H1 (cell line): ENCODE measurements at regions not wholly inside any gene's neighbourhood (a gene's known extent, or its start where the extent isn't known, plus 50 kb on each side); places are given as distances from the start of the nearest gene placed in this dataset.

Source experiments
- CTCF ChIA-PET: fragments of 300-600 bp; sonication (Branson Sonifier 250); formaldehyde crosslinking; loops from one replicate; lab custom pipeline; 2021; ENCODE audit not compliant: partially characterized antibody; lab: Charles Lee
- POLR2A ChIA-PET: fragments of 300-600 bp; sonication (Branson Sonifier 250); formaldehyde crosslinking; loops from one replicate; lab custom pipeline; 2021; ENCODE audit warnings: inconsistent platforms; ENCODE audit not compliant: partially characterized antibody; lab: Charles Lee
- DNase-seq, 2 experiments: peaks; one replicate each; pipeline versions ENCODE4 v3.0.0 to v3.0.0-alpha.2; 2010 to 2022; ENCODE audit warnings: low spot score in 2 of 2, low read depth in 1 of 2, mixed read lengths in 1 of 2
- FAIRE-seq: peaks from 2 replicates; lab custom pipeline; 2011; peaks lifted over from hg19 to GRCh38; lab: Jason Lieb, UNC
- H2AFZ ChIP-seq: 2 replicates; pipeline ENCODE4 v1.8.1; 2012; ENCODE audit warnings: low read length, inconsistent platforms
- H2AK5ac ChIP-seq: 2 replicates; pipeline ENCODE4 v1.6.1; 2013; ENCODE audit warnings: low read depth, low read length
- H2BK120ac ChIP-seq: replicated peaks from 2 replicates; pipeline ENCODE3; 2013; ENCODE audit warnings: low read depth, low read length, inconsistent platforms
- H2BK12ac ChIP-seq: 2 replicates; pipeline ENCODE4 v1.6.1; 2013; ENCODE audit warnings: low read depth, low read length
- H2BK15ac ChIP-seq: 2 replicates; pipeline ENCODE4 v1.6.1; 2013; ENCODE audit warnings: low read length
- H2BK20ac ChIP-seq: 2 replicates; pipeline ENCODE4 v1.6.1; 2013; ENCODE audit warnings: low read length
- H2BK5ac ChIP-seq: 2 replicates; pipeline ENCODE4 v1.6.1; 2013; ENCODE audit warnings: low read depth, low read length
- H3K14ac ChIP-seq: 2 replicates; pipeline ENCODE4 v1.6.1; 2013; ENCODE audit warnings: inconsistent platforms; ENCODE audit not compliant: insufficient read length
- H3K18ac ChIP-seq: 2 replicates; pipeline ENCODE4 v1.6.1; 2013; ENCODE audit warnings: low read length; ENCODE audit errors: extremely low read depth
- H3K23ac ChIP-seq: 2 replicates; pipeline ENCODE4 v1.6.1; 2013; ENCODE audit warnings: inconsistent platforms; ENCODE audit not compliant: insufficient read length
- H3K23me2 ChIP-seq: 2 replicates; pipeline ENCODE4 v1.6.1; 2013; ENCODE audit warnings: low read depth, low read length
- H3K27ac ChIP-seq: 2 replicates; pipeline ENCODE4 v1.6.1; 2011; ENCODE audit warnings: low read depth, low read length, inconsistent platforms
- H3K27me3 ChIP-seq, 4 experiments: replicated peaks in 1 of 4; 1 replicate in 1 of 4; 2 replicates in 3 of 4; pipeline versions ENCODE4 v1.6.1 to v1.8.1; 2011 to 2013; ENCODE audit warnings: low read length in 3 of 4, mild to moderate bottlenecking in 3 of 4, inconsistent platforms in 2 of 4, mixed read lengths in 2 of 4, moderate library complexity in 1 of 4; ENCODE audit not compliant: control insufficient read depth in 3 of 4, insufficient read depth in 3 of 4; ENCODE audit errors: extremely low read depth in 1 of 4
- H3K36me3 ChIP-seq, 4 experiments: 2 replicates each; pipeline versions ENCODE4 v1.6.1 to v1.8.1; 2011 to 2013; ENCODE audit warnings: mild to moderate bottlenecking in 4 of 4, low read length in 3 of 4, moderate library complexity in 2 of 4, control low read depth in 1 of 4, inconsistent platforms in 1 of 4; ENCODE audit not compliant: insufficient read depth in 4 of 4, control insufficient read depth in 2 of 4
- H3K4ac ChIP-seq: replicated peaks from 2 replicates; pipeline ENCODE3; 2013; ENCODE audit warnings: low read length, low read depth, mixed read lengths, inconsistent platforms; ENCODE audit not compliant: insufficient read length
- H3K4me1 ChIP-seq, 4 experiments: replicated peaks in 1 of 4; 1 replicate in 1 of 4; 2 replicates in 3 of 4; pipeline versions ENCODE4 v1.6.1 to v1.8.1; 2011 to 2013; ENCODE audit warnings: low read length in 3 of 4, inconsistent platforms in 2 of 4, mixed read lengths in 1 of 4; ENCODE audit not compliant: insufficient read depth in 4 of 4, control insufficient read depth in 3 of 4
- H3K4me2 ChIP-seq, 2 experiments: 2 replicates each; pipeline versions ENCODE4 v1.6.1 to v1.8.1; 2011 to 2013; ENCODE audit warnings: low read depth in 2 of 2, low read length in 2 of 2, control low read depth in 1 of 2, inconsistent platforms in 1 of 2, mild to moderate bottlenecking in 1 of 2; ENCODE audit not compliant: insufficient read depth in 1 of 2
- H3K4me3 ChIP-seq, 4 experiments: fragments of 200-600, 300-600 bp in 1 of 4; sonication (generic), shearing (Covaris generic), sonication (Bioruptor Twin) in 1 of 4; 2 replicates each; pipeline versions ENCODE4 v1.5.1 to v1.8.1; 2011 to 2016; ENCODE audit warnings: low read length in 4 of 4, low read depth in 3 of 4, control low read depth in 2 of 4, inconsistent platforms in 2 of 4, mild to moderate bottlenecking in 2 of 4, mixed read lengths in 1 of 4, moderate library complexity in 1 of 4; ENCODE audit not compliant: insufficient read depth in 2 of 4; ENCODE audit errors: extremely low read depth in 1 of 4
- H3K56ac ChIP-seq: replicated peaks from 2 replicates; pipeline ENCODE3; 2013; ENCODE audit warnings: low read depth, mild to moderate bottlenecking, mixed read lengths, low read length, inconsistent platforms; ENCODE audit not compliant: insufficient read length
- H3K79me1 ChIP-seq: 2 replicates; pipeline ENCODE4 v1.6.1; 2013; ENCODE audit warnings: low read depth, low read length, control low read depth
- H3K79me2 ChIP-seq, 2 experiments: 2 replicates each; pipeline versions ENCODE4 v1.6.1 to v1.8.1; 2012 to 2013; ENCODE audit warnings: low read length in 2 of 2, mild to moderate bottlenecking in 2 of 2, inconsistent platforms in 1 of 2; ENCODE audit not compliant: insufficient read depth in 2 of 2, control insufficient read depth in 1 of 2
- H3K9ac ChIP-seq, 4 experiments: replicated peaks in 1 of 4; 1 replicate in 1 of 4; 2 replicates in 3 of 4; pipeline versions ENCODE4 v1.6.1 to v1.8.1; 2011 to 2013; ENCODE audit warnings: low read depth in 3 of 4, low read length in 3 of 4, control low read depth in 2 of 4, mild to moderate bottlenecking in 2 of 4, moderate library complexity in 2 of 4, inconsistent platforms in 1 of 4; ENCODE audit errors: extremely low read depth in 1 of 4
- H3K9me3 ChIP-seq, 2 experiments: 2 replicates each; pipeline versions ENCODE4 v1.6.1 to v1.8.1; 2012 to 2013; ENCODE audit warnings: mild to moderate bottlenecking in 2 of 2, moderate library complexity in 2 of 2, control low read depth in 1 of 2, inconsistent platforms in 1 of 2, low read depth in 1 of 2, low read length in 1 of 2, mixed read lengths in 1 of 2; ENCODE audit not compliant: insufficient read depth in 2 of 2
- H4K20me1 ChIP-seq, 2 experiments: replicated peaks in 1 of 2; 2 replicates each; pipeline versions ENCODE3 to v1.8.1; 2011 to 2013; ENCODE audit warnings: inconsistent platforms in 2 of 2, low read length in 2 of 2, mild to moderate bottlenecking in 1 of 2; ENCODE audit not compliant: insufficient read depth in 2 of 2, control insufficient read depth in 1 of 2
- H4K5ac ChIP-seq: 2 replicates; pipeline ENCODE4 v1.6.1; 2013; ENCODE audit warnings: low read length, low read depth, mixed read lengths, inconsistent platforms; ENCODE audit not compliant: insufficient read length
- H4K8ac ChIP-seq: 2 replicates; pipeline ENCODE4 v1.8.0; 2013; ENCODE audit warnings: mild to moderate bottlenecking, moderate library complexity, low read length, inconsistent platforms; ENCODE audit not compliant: insufficient read depth; ENCODE audit errors: extremely low read depth
- H4K91ac ChIP-seq: replicated peaks from 2 replicates; pipeline ENCODE3; 2013; ENCODE audit warnings: low read length, mixed read lengths, inconsistent platforms; ENCODE audit not compliant: insufficient read length
- CREB1 ChIP-seq: IDR thresholded peaks from 2 replicates; pipeline ENCODE4 v1.6.1; 2012; ENCODE audit warnings: inconsistent platforms
- EZH2 ChIP-seq: fragments of 200-600 bp; sonication (generic); IDR thresholded peaks from 2 replicates; pipeline ENCODE4 v1.7.1; 2012; ENCODE audit warnings: low read depth, mild to moderate bottlenecking, moderate library complexity, low read length, inconsistent platforms; ENCODE audit not compliant: severe bottlenecking
- JUND ChIP-seq: IDR thresholded peaks from 2 replicates; pipeline ENCODE4 v1.6.1; 2011; ENCODE audit warnings: mild to moderate bottlenecking, improper control_type of control experiment, low read length
- SRF ChIP-seq: IDR thresholded peaks from 2 replicates; pipeline ENCODE4 v1.6.1; 2011; ENCODE audit warnings: mild to moderate bottlenecking, low read depth, low read length, moderate library complexity
- TEAD4 ChIP-seq: IDR thresholded peaks from 2 replicates; pipeline ENCODE4 v1.6.1; 2012; ENCODE audit warnings: low read depth, low read length, inconsistent platforms, mixed read lengths
- USF2 ChIP-seq: IDR thresholded peaks from 2 replicates; pipeline ENCODE4 v1.6.1; 2011; ENCODE audit warnings: low read length, improper control_type of control experiment
- WGBS, 2 experiments: shearing (Covaris generic) in 1 of 2; methylation state at CpG; one replicate each; pipeline versions ENCODE4 v1.1.6 to v1.1.7; 2013 to 2015; ENCODE audit warnings: low lambda C conversion rate in 2 of 2, mixed read lengths in 2 of 2, inconsistent platforms in 1 of 2, low coverage in 1 of 2, missing lambda C conversion rate in 1 of 2; ENCODE audit not compliant: insufficient replicate concordance in 2 of 2, insufficient coverage in 1 of 2, insufficient read length in 1 of 2; ENCODE audit errors: extremely low coverage in 1 of 2, missing lambda C conversion rate in 1 of 2; 5-methylcytosine and 5-hydroxymethylcytosine counted together

- H3K79me2 ChIP-seq, result no peaks in the 10 kb centered on the region
- H3K27ac ChIP-seq, result no peak overlapping the region
- H4K5ac ChIP-seq, result no peak overlapping the region
- no peaks in the 10 kb centered on the region for H3K23me2 ChIP-seq
- no peak overlapping the region for H4K91ac ChIP-seq
- WGBS, 2 experiments, result 93% methylated on average over 1 of the region's 1 CpG; no CpG with 5 or more reads in 1 of the 2 experiments
- H3K4me1 ChIP-seq, result no peaks in the 10 kb centered on the region
- H3K27me3 ChIP-seq, result no peaks in the 10 kb centered on the region
- no peaks in the 10 kb centered on the region for H3K79me1 ChIP-seq
- no peak overlapping the region for H3K4me3 ChIP-seq
- no peak overlapping the region for H3K56ac ChIP-seq
- no peak overlapping the region for H2BK120ac ChIP-seq
- no peak overlapping the region for H3K4ac ChIP-seq
- H2BK20ac ChIP-seq, result no peak overlapping the region
- no peak overlapping the region for H2AK5ac ChIP-seq
- H3K23ac ChIP-seq, result no peak overlapping the region
- POLR2A ChIA-PET, result no interaction called here
- no peak overlapping the region for H2BK15ac ChIP-seq
- no peaks in the 10 kb centered on the region for H3K36me3 ChIP-seq
- FAIRE-seq (no peak), DNase-seq (no peak)
- H4K8ac ChIP-seq, result no peak overlapping the region
- no peak overlapping the region for H3K4me2 ChIP-seq
- no peak overlapping the region for H2AFZ ChIP-seq
- H3K18ac ChIP-seq, result no peak overlapping the region
- no peaks in the 10 kb centered on the region for H4K20me1 ChIP-seq
- H3K9me3 ChIP-seq, result no peaks in the 10 kb centered on the region
- no peak overlapping the region for H2BK12ac ChIP-seq
- TF ChIP-seq USF2 (no peak), JUND (no peak), CREB1 (no peak), EZH2 (no peak), TEAD4 (no peak), SRF (no peak)
- H2BK5ac ChIP-seq, result no peak overlapping the region
- H3K9ac ChIP-seq, result no peak overlapping the region
- CTCF ChIA-PET, result interaction anchor here (0.6 kb wide), 1 partner anchor 1679 kb away, joined by 3 read pairs; no protein-coding TSS in a partner anchor
- H3K14ac ChIP-seq, result no peak overlapping the region
These were observed 343.1 kb downstream of the CDH11 start for GRCh38 chr16:64778777-64779176.
